SK-N-SH treated with all-trans-retinoic acid at 6 μM for 48 hours (cell line): ENCODE measurements at regions not wholly inside any gene's neighbourhood (a gene's known extent, or its start where the extent isn't known, plus 50 kb on each side); places are given as distances from the start of the nearest gene placed in this dataset.

ENCODE experiments used
- ARNTL ChIP-seq: fragments of 450-650 bp; formaldehyde crosslinking; IDR thresholded peaks from 2 replicates; pipeline ENCODE4 v1.5.0; 2020; ENCODE audit warnings: low read depth, mild to moderate bottlenecking, moderate library complexity, borderline replicate concordance
- ESRRG ChIP-seq: fragments of 250-450 bp; sonication (Bioruptor Pico); IDR thresholded peaks from 2 replicates; pipeline ENCODE4 v1.6.1; 2021; ENCODE audit warnings: mild to moderate bottlenecking
- OSR1 ChIP-seq: fragments of 250-450 bp; sonication (Bioruptor Pico); IDR thresholded peaks from 2 replicates; pipeline ENCODE4 v1.8.0; 2022; ENCODE audit warnings: moderate library complexity, mild to moderate bottlenecking, inconsistent platforms
- SNAI2 ChIP-seq: fragments of 250-450 bp; sonication (Bioruptor Pico); IDR thresholded peaks from 2 replicates; pipeline ENCODE4 v1.5.0; 2020; ENCODE audit warnings: mild to moderate bottlenecking, moderate library complexity
- TSHZ2 ChIP-seq: fragments of 250-450 bp; sonication (Bioruptor Pico); IDR thresholded peaks from 2 replicates; pipeline ENCODE4 v1.5.0; 2020; ENCODE audit warnings: mild to moderate bottlenecking, moderate library complexity
- ZFP30 ChIP-seq: fragments of 450-650 bp; formaldehyde crosslinking; IDR thresholded peaks from 2 replicates; pipeline ENCODE4 v1.5.0; 2022; ENCODE audit warnings: mild to moderate bottlenecking, moderate library complexity

- no peak for TF ChIP-seq TSHZ2 (CRISPR knock-in tag)
- no peak for TF ChIP-seq ZFP30 (CRISPR knock-in tag)
- TF ChIP-seq OSR1 (CRISPR knock-in tag) = no peak
- no peak for TF ChIP-seq ESRRG (CRISPR knock-in tag)
- no peak for TF ChIP-seq SNAI2 (CRISPR knock-in tag)
- no peak for TF ChIP-seq ARNTL
These were observed 576.9 kb downstream of the EBF1 start for GRCh38 chr5:158522776-158523175.
